Heart right ventricle (tissue), 16 donors: ENCODE measurements at regions not wholly inside any gene's neighbourhood (a gene's known extent, or its start where the extent isn't known, plus 50 kb on each side); places are given as distances from the start of the nearest gene placed in this dataset.

Experiments
- ATAC-seq, 8 donors: fragments of 200-7000 bp; cut with Tn5 transposase; one replicate each; pipeline ENCODE4 v1.9.1; 2020; ENCODE audit warnings: mild to moderate bottlenecking in 8 of 8, moderate library complexity in 8 of 8, moderate number of reproducible peaks in 1 of 8
- DNase-seq, 2 donors: peaks; one replicate each; pipeline ENCODE4 v3.0.0-alpha.2; 2020
- H3K27ac ChIP-seq, 10 donors: fragments of 200-600 bp; sonication (generic) in 2 of 10; one replicate each; pipeline versions ENCODE4 v1.5.0 to v1.8.0; 2020 to 2022; ENCODE audit warnings: mild to moderate bottlenecking in 3 of 10
- H3K27me3 ChIP-seq, 7 donors: fragments of 200-600 bp; one replicate each; pipeline ENCODE4 v1.8.0; 2021 to 2022; ENCODE audit warnings: mild to moderate bottlenecking in 2 of 7
- H3K36me3 ChIP-seq, 9 donors: fragments of 200-600 bp; sonication (generic) in 1 of 9; one replicate each; pipeline versions ENCODE4 v1.5.0 to v1.8.0; 2020 to 2022; ENCODE audit warnings: mild to moderate bottlenecking in 2 of 9
- H3K4me1 ChIP-seq, 9 donors: fragments of 200-600 bp; sonication (generic) in 1 of 9; one replicate each; pipeline versions ENCODE4 v1.5.0 to v1.8.0; 2020 to 2022; ENCODE audit warnings: mild to moderate bottlenecking in 4 of 9
- H3K4me3 ChIP-seq, 10 donors: fragments of 200-600 bp; sonication (generic) in 2 of 10; one replicate each; pipeline versions ENCODE4 v1.5.0 to v1.8.0; 2020 to 2022; ENCODE audit warnings: mild to moderate bottlenecking in 7 of 10, moderate library complexity in 2 of 10
- H3K9me3 ChIP-seq, 11 donors: fragments of 200-600 bp in 10 of 11; sonication (generic) in 2 of 11; one replicate each; pipeline versions ENCODE4 v1.5.0 to v1.8.0; 2013 to 2022; ENCODE audit warnings: mild to moderate bottlenecking in 2 of 11, control low read depth in 1 of 11, moderate library complexity in 1 of 11
- WGBS, 2 donors: extraction: QIAGEN DNeasy Blood & Tissue Kit; methylation state at CpG; one replicate each; pipeline ENCODE4 v1.1.7; 2013; ENCODE audit warnings: inconsistent platforms in 1 of 2; 5-methylcytosine and 5-hydroxymethylcytosine counted together
- intact Hi-C, 10 donors: fragments of 100-400 bp; cut with DNase I; formaldehyde crosslinking; loops; one replicate each; pipeline versions ENCODE4 v1.11.1 to v1.14.2; 2022
- TF ChIP-seq, protein P1 (sequence below), 9 donors: fragments of 200-600 bp; sonication (generic) in 2 of 9; IDR thresholded peaks; one replicate each; pipeline versions ENCODE4 v1.5.0 to v1.8.0; 2021 to 2022; ENCODE audit warnings: antibody characterized with exemption in 9 of 9, mild to moderate bottlenecking in 5 of 9, moderate library complexity in 1 of 9
- donor health status: Arrhythmogenic right ventricular cardiomyopathy.
- donor health status: ischemic (EF 13 %, LVEDD 7.1; RV severe dilation, severe dysfunction).
- donor health status: healthy with polysubstance abuse.
- donor health status: DM: no; HTN: yes; CAD: no.
- donor health status: DM: no; HTN: no; CAD: no.
- donor health status: ischemic (EF 25% LVEDD 6.9; RV normal size, moderate dysfunction).
- donor health status: ischemic (EF 25% LVEDD 5.7; RV mildly dilated, moderate dysfunction).
- donor health status: healthy.
- donor health status: DM: yes; HTN: yes; CAD: no.
- donor health status: Ischemic cardiomyopathy.
- donor health status: ischemic (EF 35%, LVEDD 5.7; RV mildly dilated, moderate dysfunction).
- donor health status: nonischemic (EF 11% LVEDD 7.7; RV severe dilation, severe dysfunction).
- donor health status: DM: yes; HTN: yes; CAD: no.
- donor health status: PGD.
- donor health status: ischemic (EF 29% LVEDD 5.4; RV normal size, mild dysfunction).
- donor health status: nonischemic (EF 23%, LVEDD 6.1; RV moderate dilation, normal function).

DNA sequence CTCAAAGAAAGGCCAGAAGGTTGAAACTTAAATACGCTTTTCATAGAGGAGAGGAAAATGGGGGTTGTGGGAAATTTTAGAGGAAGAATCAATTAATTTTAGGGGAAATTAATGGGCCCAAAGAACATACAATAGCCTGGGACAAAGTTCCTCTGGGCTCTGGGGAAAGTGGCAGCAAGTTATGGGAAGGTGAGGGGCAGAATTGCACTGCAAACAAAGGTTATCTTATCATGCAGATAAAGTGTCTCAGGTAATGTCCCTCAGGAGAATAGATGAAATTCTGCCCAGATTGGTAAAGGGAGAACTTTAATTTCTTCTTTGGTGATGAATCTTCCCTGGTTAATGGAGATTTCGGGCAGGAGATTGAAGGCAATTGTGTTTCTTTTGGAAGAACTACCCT is 326.1 kb upstream of the SLC24A2 start:
- WGBS, 2 donors, result 95 to 97% methylated on average over 2 of the region's 2 CpGs
- DNase-seq, result no peak
- Histone ChIP-seq H3K27ac (no peak overlapping the region), H3K4me1 (no peaks in the 10 kb centered on the region), H3K27me3 (no peaks in the 10 kb centered on the region), H3K36me3 (no peaks in the 10 kb centered on the region), H3K9me3 (peaks cover 0 to 16% (median 6%) of the 10 kb centered on the region in 11 donors), H3K4me3 (no peak overlapping the region)
- TF ChIP-seq, protein P1, sequence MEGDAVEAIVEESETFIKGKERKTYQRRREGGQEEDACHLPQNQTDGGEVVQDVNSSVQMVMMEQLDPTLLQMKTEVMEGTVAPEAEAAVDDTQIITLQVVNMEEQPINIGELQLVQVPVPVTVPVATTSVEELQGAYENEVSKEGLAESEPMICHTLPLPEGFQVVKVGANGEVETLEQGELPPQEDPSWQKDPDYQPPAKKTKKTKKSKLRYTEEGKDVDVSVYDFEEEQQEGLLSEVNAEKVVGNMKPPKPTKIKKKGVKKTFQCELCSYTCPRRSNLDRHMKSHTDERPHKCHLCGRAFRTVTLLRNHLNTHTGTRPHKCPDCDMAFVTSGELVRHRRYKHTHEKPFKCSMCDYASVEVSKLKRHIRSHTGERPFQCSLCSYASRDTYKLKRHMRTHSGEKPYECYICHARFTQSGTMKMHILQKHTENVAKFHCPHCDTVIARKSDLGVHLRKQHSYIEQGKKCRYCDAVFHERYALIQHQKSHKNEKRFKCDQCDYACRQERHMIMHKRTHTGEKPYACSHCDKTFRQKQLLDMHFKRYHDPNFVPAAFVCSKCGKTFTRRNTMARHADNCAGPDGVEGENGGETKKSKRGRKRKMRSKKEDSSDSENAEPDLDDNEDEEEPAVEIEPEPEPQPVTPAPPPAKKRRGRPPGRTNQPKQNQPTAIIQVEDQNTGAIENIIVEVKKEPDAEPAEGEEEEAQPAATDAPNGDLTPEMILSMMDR (IDR thresholded peaks at IDR 0.05), result no peak
- intact Hi-C loops, result no loop called here
- no peak for ATAC-seq

DNA sequence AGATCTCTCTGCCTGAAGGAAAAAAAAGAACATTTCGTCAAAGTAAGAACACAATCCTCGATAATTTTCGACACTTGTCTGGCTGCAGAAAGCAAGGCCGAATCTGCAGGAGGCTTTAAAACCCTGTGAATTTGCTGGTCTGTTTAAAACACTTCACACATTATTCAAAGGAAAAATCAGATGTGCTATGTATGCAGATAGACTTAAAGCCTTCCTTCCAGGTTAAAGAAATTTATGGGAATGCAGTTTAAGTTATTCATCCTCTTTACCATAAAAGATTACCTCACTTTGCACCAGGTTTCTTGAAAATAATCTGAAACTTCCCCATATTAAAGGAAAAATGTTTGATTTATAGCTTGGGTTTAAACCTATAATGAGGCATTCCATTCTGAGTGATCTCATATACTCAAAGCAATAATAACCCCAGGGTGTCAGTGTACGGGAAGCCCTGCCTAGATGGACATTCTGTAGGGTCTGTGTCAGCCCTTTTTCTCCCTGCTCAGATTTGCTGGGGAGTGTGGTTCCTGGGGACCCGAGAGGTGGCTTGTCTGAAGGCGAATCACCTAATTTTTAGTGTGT is 323.5 kb upstream of the SLC24A2 start:
- H3K27ac ChIP-seq, result no peak overlapping the region
- no peaks in the 10 kb centered on the region for H3K27me3 ChIP-seq
- TF ChIP-seq, protein P1 (IDR thresholded peaks at IDR 0.05), result no peak
- peaks cover 0 to 16% (median 6%) of the 10 kb centered on the region in 11 donors for H3K9me3 ChIP-seq
- no peaks in the 10 kb centered on the region for H3K4me1 ChIP-seq
- intact Hi-C loops, result no loop called here
- no peak for DNase-seq
- H3K4me3 ChIP-seq, result no peak overlapping the region
- ATAC-seq, result no peak
- WGBS, 2 donors, result 81 to 88% methylated on average over 7 of the region's 7 CpGs
- H3K36me3 ChIP-seq, result no peaks in the 10 kb centered on the region

DNA sequence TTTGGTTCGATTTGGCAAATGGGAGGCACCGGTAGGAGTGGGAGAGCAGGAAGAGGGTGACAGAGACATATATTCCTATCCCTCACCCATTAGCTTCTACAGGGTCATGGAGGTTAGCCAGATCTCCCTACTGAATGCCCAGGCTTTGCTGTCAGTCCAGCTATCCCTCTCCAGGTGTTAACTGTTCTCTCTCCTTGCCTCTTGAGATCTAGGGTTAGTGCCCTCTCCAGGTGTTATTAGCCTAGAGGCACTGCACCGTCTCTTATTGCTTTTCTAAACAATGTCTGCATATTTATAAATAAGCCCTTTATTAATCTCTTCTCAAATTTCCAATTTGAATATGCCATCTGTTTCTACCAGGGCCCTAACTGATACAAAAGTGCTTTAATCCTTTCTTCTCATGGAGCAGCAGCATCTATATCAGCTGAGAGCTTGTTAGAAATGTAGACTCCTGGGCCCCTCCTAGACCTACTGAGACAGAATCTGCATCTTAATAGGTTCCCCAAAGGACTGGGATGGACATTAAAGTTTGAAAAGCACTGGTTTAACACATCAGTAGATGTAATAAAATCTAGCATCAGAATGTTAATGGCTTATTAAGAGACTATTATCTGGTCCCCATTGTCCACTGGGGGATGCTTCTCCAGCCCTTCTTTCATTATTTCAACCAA is 322.5 kb upstream of the SLC24A2 start:
- TF ChIP-seq, protein P1 (IDR thresholded peaks at IDR 0.05), result no peak
- no peaks in the 10 kb centered on the region for H3K27me3 ChIP-seq
- ATAC-seq (no peak), DNase-seq (no peak)
- H3K4me1 ChIP-seq, result no peaks in the 10 kb centered on the region
- 61 to 62% methylated on average over 3 of the region's 3 CpGs for WGBS, 2 donors
- H3K36me3 ChIP-seq, result no peaks in the 10 kb centered on the region
- intact Hi-C loops, result no loop called here
- H3K4me3 ChIP-seq, result no peak overlapping the region
- no peak overlapping the region for H3K27ac ChIP-seq
- peaks cover 0 to 16% (median 6%) of the 10 kb centered on the region in 11 donors for H3K9me3 ChIP-seq

DNA sequence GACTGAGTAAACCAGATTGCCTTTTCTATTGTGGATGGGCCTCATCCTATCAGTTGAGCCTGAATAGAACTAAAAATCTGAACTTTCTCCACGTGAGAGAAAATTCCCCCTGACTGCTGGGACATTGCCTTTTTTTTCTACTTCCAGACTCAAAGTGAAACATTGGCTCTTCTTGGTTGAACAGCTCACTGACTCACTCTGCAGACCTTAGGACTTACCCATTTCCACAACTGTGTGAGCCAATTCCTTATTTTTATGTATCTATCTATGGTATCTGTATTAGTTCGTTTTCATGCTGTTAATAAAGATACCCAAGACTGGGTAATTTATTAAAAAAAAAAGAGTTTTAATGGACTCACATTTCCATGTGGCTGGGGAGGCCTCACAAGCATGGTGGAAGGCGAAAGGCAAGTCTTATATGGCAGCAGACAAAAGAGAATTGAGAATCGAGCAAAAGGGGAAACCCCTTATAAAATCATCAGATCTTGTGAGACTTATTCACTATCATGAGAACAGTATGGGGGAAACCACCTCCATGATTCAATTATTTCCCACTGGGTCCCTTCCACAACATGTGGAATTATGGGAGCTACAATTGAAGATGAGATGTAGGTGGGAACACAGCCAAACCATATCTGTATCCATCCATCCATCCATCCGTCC is 306.7 kb upstream of the SLC24A2 start:
- Histone ChIP-seq H3K4me1 (no peaks in the 10 kb centered on the region), H3K4me3 (no peak overlapping the region), H3K27me3 (no peaks in the 10 kb centered on the region), H3K9me3 (peaks cover 0 to 15% (median 7%) of the 10 kb centered on the region in 11 donors), H3K36me3 (no peaks in the 10 kb centered on the region), H3K27ac (no peak overlapping the region)
- DNase-seq, result no peak
- ATAC-seq, result no peak
- TF ChIP-seq, protein P1 (IDR thresholded peaks at IDR 0.05), result no peak
- 70 to 81% methylated on average over 5 of the region's 5 CpGs for WGBS, 2 donors
- intact Hi-C loops, result no loop called here
